H1 (cell line): ENCODE measurements at regions not wholly inside any gene's neighbourhood (a gene's known extent, or its start where the extent isn't known, plus 50 kb on each side); places are given as distances from the start of the nearest gene placed in this dataset.

Source experiments
- CTCF ChIA-PET: fragments of 300-600 bp; sonication (Branson Sonifier 250); formaldehyde crosslinking; loops from one replicate; lab custom pipeline; 2021; ENCODE audit not compliant: partially characterized antibody; lab: Charles Lee
- POLR2A ChIA-PET: fragments of 300-600 bp; sonication (Branson Sonifier 250); formaldehyde crosslinking; loops from one replicate; lab custom pipeline; 2021; ENCODE audit warnings: inconsistent platforms; ENCODE audit not compliant: partially characterized antibody; lab: Charles Lee
- DNase-seq, 2 experiments: peaks; one replicate each; pipeline versions ENCODE4 v3.0.0 to v3.0.0-alpha.2; 2010 to 2022; ENCODE audit warnings: low spot score in 2 of 2, low read depth in 1 of 2, mixed read lengths in 1 of 2
- FAIRE-seq: peaks from 2 replicates; lab custom pipeline; 2011; peaks lifted over from hg19 to GRCh38; lab: Jason Lieb, UNC
- H2AFZ ChIP-seq: 2 replicates; pipeline ENCODE4 v1.8.1; 2012; ENCODE audit warnings: low read length, inconsistent platforms
- H2AK5ac ChIP-seq: 2 replicates; pipeline ENCODE4 v1.6.1; 2013; ENCODE audit warnings: low read depth, low read length
- H2BK120ac ChIP-seq: replicated peaks from 2 replicates; pipeline ENCODE3; 2013; ENCODE audit warnings: low read depth, low read length, inconsistent platforms
- H2BK12ac ChIP-seq: 2 replicates; pipeline ENCODE4 v1.6.1; 2013; ENCODE audit warnings: low read depth, low read length
- H2BK15ac ChIP-seq: 2 replicates; pipeline ENCODE4 v1.6.1; 2013; ENCODE audit warnings: low read length
- H2BK20ac ChIP-seq: 2 replicates; pipeline ENCODE4 v1.6.1; 2013; ENCODE audit warnings: low read length
- H2BK5ac ChIP-seq: 2 replicates; pipeline ENCODE4 v1.6.1; 2013; ENCODE audit warnings: low read depth, low read length
- H3K14ac ChIP-seq: 2 replicates; pipeline ENCODE4 v1.6.1; 2013; ENCODE audit warnings: inconsistent platforms; ENCODE audit not compliant: insufficient read length
- H3K18ac ChIP-seq: 2 replicates; pipeline ENCODE4 v1.6.1; 2013; ENCODE audit warnings: low read length; ENCODE audit errors: extremely low read depth
- H3K23ac ChIP-seq: 2 replicates; pipeline ENCODE4 v1.6.1; 2013; ENCODE audit warnings: inconsistent platforms; ENCODE audit not compliant: insufficient read length
- H3K23me2 ChIP-seq: 2 replicates; pipeline ENCODE4 v1.6.1; 2013; ENCODE audit warnings: low read depth, low read length
- H3K27ac ChIP-seq: 2 replicates; pipeline ENCODE4 v1.6.1; 2011; ENCODE audit warnings: low read depth, low read length, inconsistent platforms
- H3K27me3 ChIP-seq, 4 experiments: replicated peaks in 1 of 4; 1 replicate in 1 of 4; 2 replicates in 3 of 4; pipeline versions ENCODE4 v1.6.1 to v1.8.1; 2011 to 2013; ENCODE audit warnings: low read length in 3 of 4, mild to moderate bottlenecking in 3 of 4, inconsistent platforms in 2 of 4, mixed read lengths in 2 of 4, moderate library complexity in 1 of 4; ENCODE audit not compliant: control insufficient read depth in 3 of 4, insufficient read depth in 3 of 4; ENCODE audit errors: extremely low read depth in 1 of 4
- H3K36me3 ChIP-seq, 4 experiments: 2 replicates each; pipeline versions ENCODE4 v1.6.1 to v1.8.1; 2011 to 2013; ENCODE audit warnings: mild to moderate bottlenecking in 4 of 4, low read length in 3 of 4, moderate library complexity in 2 of 4, control low read depth in 1 of 4, inconsistent platforms in 1 of 4; ENCODE audit not compliant: insufficient read depth in 4 of 4, control insufficient read depth in 2 of 4
- H3K4ac ChIP-seq: replicated peaks from 2 replicates; pipeline ENCODE3; 2013; ENCODE audit warnings: low read length, low read depth, mixed read lengths, inconsistent platforms; ENCODE audit not compliant: insufficient read length
- H3K4me1 ChIP-seq, 4 experiments: replicated peaks in 1 of 4; 1 replicate in 1 of 4; 2 replicates in 3 of 4; pipeline versions ENCODE4 v1.6.1 to v1.8.1; 2011 to 2013; ENCODE audit warnings: low read length in 3 of 4, inconsistent platforms in 2 of 4, mixed read lengths in 1 of 4; ENCODE audit not compliant: insufficient read depth in 4 of 4, control insufficient read depth in 3 of 4
- H3K4me2 ChIP-seq, 2 experiments: 2 replicates each; pipeline versions ENCODE4 v1.6.1 to v1.8.1; 2011 to 2013; ENCODE audit warnings: low read depth in 2 of 2, low read length in 2 of 2, control low read depth in 1 of 2, inconsistent platforms in 1 of 2, mild to moderate bottlenecking in 1 of 2; ENCODE audit not compliant: insufficient read depth in 1 of 2
- H3K4me3 ChIP-seq, 4 experiments: fragments of 200-600, 300-600 bp in 1 of 4; sonication (generic), shearing (Covaris generic), sonication (Bioruptor Twin) in 1 of 4; 2 replicates each; pipeline versions ENCODE4 v1.5.1 to v1.8.1; 2011 to 2016; ENCODE audit warnings: low read length in 4 of 4, low read depth in 3 of 4, control low read depth in 2 of 4, inconsistent platforms in 2 of 4, mild to moderate bottlenecking in 2 of 4, mixed read lengths in 1 of 4, moderate library complexity in 1 of 4; ENCODE audit not compliant: insufficient read depth in 2 of 4; ENCODE audit errors: extremely low read depth in 1 of 4
- H3K56ac ChIP-seq: replicated peaks from 2 replicates; pipeline ENCODE3; 2013; ENCODE audit warnings: low read depth, mild to moderate bottlenecking, mixed read lengths, low read length, inconsistent platforms; ENCODE audit not compliant: insufficient read length
- H3K79me1 ChIP-seq: 2 replicates; pipeline ENCODE4 v1.6.1; 2013; ENCODE audit warnings: low read depth, low read length, control low read depth
- H3K79me2 ChIP-seq, 2 experiments: 2 replicates each; pipeline versions ENCODE4 v1.6.1 to v1.8.1; 2012 to 2013; ENCODE audit warnings: low read length in 2 of 2, mild to moderate bottlenecking in 2 of 2, inconsistent platforms in 1 of 2; ENCODE audit not compliant: insufficient read depth in 2 of 2, control insufficient read depth in 1 of 2
- H3K9ac ChIP-seq, 4 experiments: replicated peaks in 1 of 4; 1 replicate in 1 of 4; 2 replicates in 3 of 4; pipeline versions ENCODE4 v1.6.1 to v1.8.1; 2011 to 2013; ENCODE audit warnings: low read depth in 3 of 4, low read length in 3 of 4, control low read depth in 2 of 4, mild to moderate bottlenecking in 2 of 4, moderate library complexity in 2 of 4, inconsistent platforms in 1 of 4; ENCODE audit errors: extremely low read depth in 1 of 4
- H3K9me3 ChIP-seq, 2 experiments: 2 replicates each; pipeline versions ENCODE4 v1.6.1 to v1.8.1; 2012 to 2013; ENCODE audit warnings: mild to moderate bottlenecking in 2 of 2, moderate library complexity in 2 of 2, control low read depth in 1 of 2, inconsistent platforms in 1 of 2, low read depth in 1 of 2, low read length in 1 of 2, mixed read lengths in 1 of 2; ENCODE audit not compliant: insufficient read depth in 2 of 2
- H4K20me1 ChIP-seq, 2 experiments: replicated peaks in 1 of 2; 2 replicates each; pipeline versions ENCODE3 to v1.8.1; 2011 to 2013; ENCODE audit warnings: inconsistent platforms in 2 of 2, low read length in 2 of 2, mild to moderate bottlenecking in 1 of 2; ENCODE audit not compliant: insufficient read depth in 2 of 2, control insufficient read depth in 1 of 2
- H4K5ac ChIP-seq: 2 replicates; pipeline ENCODE4 v1.6.1; 2013; ENCODE audit warnings: low read length, low read depth, mixed read lengths, inconsistent platforms; ENCODE audit not compliant: insufficient read length
- H4K8ac ChIP-seq: 2 replicates; pipeline ENCODE4 v1.8.0; 2013; ENCODE audit warnings: mild to moderate bottlenecking, moderate library complexity, low read length, inconsistent platforms; ENCODE audit not compliant: insufficient read depth; ENCODE audit errors: extremely low read depth
- H4K91ac ChIP-seq: replicated peaks from 2 replicates; pipeline ENCODE3; 2013; ENCODE audit warnings: low read length, mixed read lengths, inconsistent platforms; ENCODE audit not compliant: insufficient read length
- CTBP2 ChIP-seq: IDR thresholded peaks from 2 replicates; pipeline ENCODE4 v1.7.0; 2011; ENCODE audit warnings: borderline replicate concordance, mild to moderate bottlenecking, moderate library complexity, mixed read lengths, low read length; ENCODE audit not compliant: insufficient read depth, insufficient read length
- GABPA ChIP-seq: IDR thresholded peaks from 2 replicates; pipeline ENCODE4 v1.6.1; 2011; ENCODE audit warnings: mild to moderate bottlenecking, low read length, moderate library complexity, borderline replicate concordance; ENCODE audit not compliant: insufficient read depth
- SIN3A ChIP-seq, 2 experiments: IDR thresholded peaks in 1 of 2; conservative IDR thresholded peaks in 1 of 2; 2 replicates each; pipeline ENCODE4 v1.6.1; 2011 to 2012; ENCODE audit warnings: low read length in 2 of 2, improper control_type of control experiment in 1 of 2, low read depth in 1 of 2, mild to moderate bottlenecking in 1 of 2
- SIX5 ChIP-seq: IDR thresholded peaks from 2 replicates; pipeline ENCODE4 v1.6.1; 2011; ENCODE audit warnings: mild to moderate bottlenecking, low read depth, low read length
- TAF1 ChIP-seq: IDR thresholded peaks from 2 replicates; pipeline ENCODE4 v1.6.1; 2011; ENCODE audit warnings: mild to moderate bottlenecking, low read depth, low read length
- WGBS, 2 experiments: shearing (Covaris generic) in 1 of 2; methylation state at CpG; one replicate each; pipeline versions ENCODE4 v1.1.6 to v1.1.7; 2013 to 2015; ENCODE audit warnings: low lambda C conversion rate in 2 of 2, mixed read lengths in 2 of 2, inconsistent platforms in 1 of 2, low coverage in 1 of 2, missing lambda C conversion rate in 1 of 2; ENCODE audit not compliant: insufficient replicate concordance in 2 of 2, insufficient coverage in 1 of 2, insufficient read length in 1 of 2; ENCODE audit errors: extremely low coverage in 1 of 2, missing lambda C conversion rate in 1 of 2; 5-methylcytosine and 5-hydroxymethylcytosine counted together

DNA sequence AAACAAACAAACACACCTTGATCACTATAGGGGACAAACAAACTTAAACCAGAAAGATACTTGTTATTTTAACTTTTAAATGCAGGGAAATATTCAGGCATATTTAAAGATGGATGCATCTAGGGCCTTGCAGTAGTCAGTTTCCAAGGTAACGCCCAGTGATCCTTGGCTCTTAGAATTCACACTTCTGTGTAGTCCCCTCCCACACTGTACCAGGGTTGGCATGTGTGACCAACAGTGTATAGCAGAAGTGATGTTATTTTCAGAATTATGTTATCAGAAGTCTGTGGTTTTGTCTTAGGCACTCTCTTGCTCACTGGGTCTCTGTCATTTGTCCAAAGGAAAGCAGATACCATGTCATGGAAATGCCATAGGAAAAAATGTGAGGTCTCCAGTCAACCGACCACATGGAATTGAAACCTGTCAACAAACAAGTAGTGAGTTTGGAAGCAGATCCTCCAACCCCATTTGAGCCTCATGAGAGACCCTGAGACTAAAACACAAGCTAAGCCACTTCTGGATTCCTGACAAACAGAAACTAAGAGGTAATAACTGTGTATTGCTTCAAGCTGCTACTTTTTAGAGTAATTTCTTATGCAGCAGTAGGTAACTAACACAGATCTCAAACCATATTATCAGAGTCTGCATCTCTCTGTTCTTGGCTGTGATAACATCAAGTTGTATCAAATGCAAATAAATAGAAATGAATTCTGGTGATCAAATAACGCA, 670.3 kb downstream of the KCTD8 start:
- Histone ChIP-seq H2BK20ac (no peak overlapping the region), H2BK120ac (no peak overlapping the region), H2AFZ (no peak overlapping the region), H3K4me3 (no peak overlapping the region), H2AK5ac (no peak overlapping the region), H4K8ac (no peak overlapping the region), H3K4me1 (0 out of 7 replicates have a peak, but pooled peaks cover 0 to 3% (median 0%) of the 10 kb centered on the region in 4 experiments), H3K9me3 (no peaks in the 10 kb centered on the region), H3K18ac (no peak overlapping the region), H3K4ac (no peak overlapping the region), H2BK15ac (no peak overlapping the region), H3K56ac (no peak overlapping the region), H2BK12ac (no peak overlapping the region), H3K27me3 (no peaks in the 10 kb centered on the region), H3K79me2 (no peaks in the 10 kb centered on the region), H3K23ac (no peak overlapping the region), H3K23me2 (no peaks in the 10 kb centered on the region), H3K79me1 (no peaks in the 10 kb centered on the region), H4K20me1 (no peaks in the 10 kb centered on the region), H4K5ac (no peak overlapping the region), H3K36me3 (no peaks in the 10 kb centered on the region), H2BK5ac (no peak overlapping the region), H3K14ac (no peak overlapping the region), H3K9ac (no peak overlapping the region), H4K91ac (no peak overlapping the region), H3K27ac (no peak overlapping the region), H3K4me2 (no peak overlapping the region)
- WGBS, 2 experiments: 94% methylated on average over 3 of the region's 3 CpGs; no CpG with 5 or more reads in 1 of the 2 experiments
- ChIA-PET POLR2A (no interaction called here), CTCF (interaction anchor here (1.9 kb wide), 1 partner anchor 19 kb away, joined by 4 read pairs; no protein-coding TSS in a partner anchor)
- DNase-seq (no peak), FAIRE-seq (no peak)
- no peak for TF ChIP-seq SIN3A (conservative IDR thresholded peaks at IDR 0.05 in 1 of 2, IDR thresholded peaks at IDR 0.05 in 1 of 2; ENCODE audit: low read depth in 1 of 2, low read length in 2 of 2)
- no peak for TF ChIP-seq SIX5
- TF ChIP-seq GABPA: no peak
- no peak for TF ChIP-seq CTBP2
- no peak for TF ChIP-seq TAF1
